GM12878 (cell line): ENCODE measurements at regions not wholly inside any gene's neighbourhood (a gene's known extent, or its start where the extent isn't known, plus 50 kb on each side); places are given as distances from the start of the nearest gene placed in this dataset.

Source experiments
- CREB1 ChIP-seq: IDR thresholded peaks from 2 replicates; pipeline ENCODE4 v1.6.1; 2012; ENCODE audit warnings: low read depth, mild to moderate bottlenecking, inconsistent platforms
- DPF2 ChIP-seq: fragments of 450-650 bp; IDR thresholded peaks from 2 replicates; pipeline ENCODE4 v1.6.1; 2017; ENCODE audit warnings: mild to moderate bottlenecking
- EP300 ChIP-seq, 2 experiments: fragments of 150-350 bp in 1 of 2; IDR thresholded peaks; 2 replicates each; pipeline ENCODE4 v1.6.1; 2011 to 2012; ENCODE audit warnings: low read depth in 2 of 2, low read length in 2 of 2, borderline replicate concordance in 1 of 2, improper control_type of control experiment in 1 of 2, inconsistent platforms in 1 of 2; ENCODE audit not compliant: control insufficient read depth in 1 of 2
- ESRRA ChIP-seq: IDR thresholded peaks from 2 replicates; pipeline ENCODE4 v1.6.1; 2012; ENCODE audit warnings: mild to moderate bottlenecking, low read length, improper control_type of control experiment
- EZH2 ChIP-seq: IDR thresholded peaks from 2 replicates; pipeline ENCODE4 v1.6.1; 2012; ENCODE audit warnings: low read depth, mild to moderate bottlenecking, control low read depth, inconsistent platforms, low read length, borderline replicate concordance; ENCODE audit not compliant: control insufficient read depth
- FOS ChIP-seq: IDR thresholded peaks from 3 replicates; pipeline ENCODE4 v1.6.1; 2011; ENCODE audit warnings: borderline replicate concordance; ENCODE audit not compliant: insufficient read length; ENCODE audit errors: extremely low read depth
- HCFC1 ChIP-seq: fragments of 150-350 bp; IDR thresholded peaks from 2 replicates; pipeline ENCODE4 v1.6.1; 2014; ENCODE audit warnings: low read length
- MXI1 ChIP-seq: fragments of 150-350 bp; IDR thresholded peaks from 2 replicates; pipeline ENCODE4 v1.6.1; 2011; ENCODE audit warnings: low read depth, mild to moderate bottlenecking, inconsistent platforms, low read length, improper control_type of control experiment
- MYC ChIP-seq: IDR thresholded peaks from 2 replicates; pipeline ENCODE4 v1.6.1; 2011; ENCODE audit warnings: mild to moderate bottlenecking, low read length, moderate library complexity, inconsistent platforms; ENCODE audit not compliant: insufficient read depth, insufficient replicate concordance, insufficient read length, severe bottlenecking
- NKRF ChIP-seq: fragments of 450-650 bp; conservative IDR thresholded peaks from 2 replicates; pipeline ENCODE4 v1.6.1; 2017; ENCODE audit warnings: mild to moderate bottlenecking, moderate library complexity
- POLR2A ChIP-seq: IDR thresholded peaks from 2 replicates; pipeline ENCODE4 v1.6.1; 2011; ENCODE audit warnings: low read depth, mild to moderate bottlenecking, low read length
- PRDM15 ChIP-seq: fragments of 450-650 bp; formaldehyde crosslinking; IDR thresholded peaks from 2 replicates; pipeline ENCODE4 v1.4.0; 2020; ENCODE audit warnings: mild to moderate bottlenecking, moderate library complexity
- SUZ12 ChIP-seq: fragments of 200-600 bp; sonication (generic); IDR thresholded peaks from one replicate; pipeline ENCODE4 v1.6.1; 2018; ENCODE audit warnings: antibody characterized with exemption, mild to moderate bottlenecking; ENCODE audit not compliant: unreplicated experiment
- ZNF207 ChIP-seq: fragments of 450-650 bp; IDR thresholded peaks from 2 replicates; pipeline ENCODE4 v1.6.1; 2014; ENCODE audit warnings: antibody characterized with exemption, mild to moderate bottlenecking, borderline replicate concordance

- TF ChIP-seq ZNF207 (no peak), POLR2A (no peak), FOS (no peak), MYC (no peak), DPF2 (no peak), NKRF (no peak), EP300 (IDR thresholded peaks at IDR 0.05; ENCODE audit: borderline replicate concordance in 1 of 2, control insufficient read depth in 1 of 2, low read depth in 2 of 2, low read length in 2 of 2) (no peak), SUZ12 (no peak), MXI1 (no peak), HCFC1 (no peak), CREB1 (no peak), EZH2 (no peak), ESRRA (no peak), PRDM15 (CRISPR knock-in tag) (no peak)
Observed at GRCh38 chr2:228239207-228239906, 57.9 kb upstream of the SPHKAP start.
